GM23248 (cell line): ENCODE measurements at regions not wholly inside any gene's neighbourhood (a gene's known extent, or its start where the extent isn't known, plus 50 kb on each side); places are given as distances from the start of the nearest gene placed in this dataset.

Experiments
- DNase-seq: peaks from one replicate; pipeline ENCODE4 v3.0.0-alpha.2; 2015
- H2AFZ ChIP-seq: fragments of 200-600 bp; sonication (generic); 2 replicates; pipeline ENCODE4 v1.6.1; 2016; ENCODE audit warnings: antibody characterized with exemption
- H3F3A ChIP-seq: fragments of 200-600 bp; sonication (generic); 2 replicates; pipeline ENCODE4 v1.6.1; 2016; ENCODE audit warnings: mild to moderate bottlenecking, antibody characterized with exemption, mixed run types; ENCODE audit not compliant: insufficient read depth
- H3K27ac ChIP-seq: fragments of 200-600 bp; sonication (generic); 2 replicates; pipeline ENCODE4 v1.5.1; 2016; ENCODE audit warnings: mild to moderate bottlenecking
- H3K27me3 ChIP-seq: fragments of 200-600 bp; sonication (generic); replicated peaks from 2 replicates; pipeline ENCODE4 v1.6.1; 2016; ENCODE audit warnings: mild to moderate bottlenecking; ENCODE audit not compliant: insufficient read depth
- H3K36me3 ChIP-seq: fragments of 200-600 bp; sonication (generic); 2 replicates; pipeline ENCODE4 v1.6.1; 2016; ENCODE audit warnings: low read depth, mild to moderate bottlenecking
- H3K4me1 ChIP-seq: fragments of 200-600 bp; sonication (generic); 2 replicates; pipeline ENCODE4 v1.6.1; 2016; ENCODE audit warnings: mild to moderate bottlenecking; ENCODE audit not compliant: insufficient read depth
- H3K4me2 ChIP-seq: fragments of 200-600 bp; sonication (generic); one replicate; pipeline ENCODE4 v1.6.1; 2016; ENCODE audit warnings: mild to moderate bottlenecking; ENCODE audit not compliant: unreplicated experiment
- H3K4me3 ChIP-seq: fragments of 200-600 bp; sonication (generic); 2 replicates; pipeline ENCODE4 v1.5.1; 2016; ENCODE audit warnings: mild to moderate bottlenecking
- H3K79me2 ChIP-seq: fragments of 200-600 bp; sonication (generic); 2 replicates; pipeline ENCODE4 v1.6.1; 2016; ENCODE audit warnings: mild to moderate bottlenecking; ENCODE audit not compliant: insufficient read depth
- H3K9ac ChIP-seq: fragments of 200-600 bp; sonication (generic); 2 replicates; pipeline ENCODE4 v1.6.1; 2016; ENCODE audit warnings: mild to moderate bottlenecking
- H3K9me2 ChIP-seq: fragments of 200-600 bp; sonication (generic); 2 replicates; pipeline ENCODE4 v1.6.1; 2016; ENCODE audit warnings: mixed run types, mild to moderate bottlenecking, moderate library complexity; ENCODE audit not compliant: insufficient read depth
- H3K9me3 ChIP-seq: fragments of 200-600 bp; sonication (generic); one replicate; pipeline ENCODE4 v1.6.1; 2017; ENCODE audit warnings: low read depth
- H4K20me1 ChIP-seq: fragments of 200-600 bp; sonication (generic); 2 replicates; pipeline ENCODE4 v1.6.0; 2016; ENCODE audit not compliant: insufficient read depth
- EZH2 ChIP-seq: fragments of 200-600 bp; sonication (generic); IDR thresholded peaks from 2 replicates; pipeline ENCODE4 v1.6.1; 2018; ENCODE audit warnings: antibody characterized with exemption, mild to moderate bottlenecking; ENCODE audit not compliant: insufficient read depth, poor library complexity, severe bottlenecking
- EZH2phosphoT487 ChIP-seq: fragments of 200-600 bp; sonication (generic); IDR thresholded peaks from 2 replicates; pipeline ENCODE4 v1.6.1; 2018; ENCODE audit warnings: antibody characterized with exemption, moderate library complexity, mild to moderate bottlenecking, low read depth; ENCODE audit not compliant: insufficient read depth
- WGBS, 2 experiments: methylation state at CpG; one replicate each; pipeline ENCODE4 v1.1.6; 2015 to 2017; ENCODE audit warnings: low lambda C conversion rate in 2 of 2, low coverage in 1 of 2; ENCODE audit errors: missing lambda C conversion rate in 2 of 2; 5-methylcytosine and 5-hydroxymethylcytosine counted together
- in situ Hi-C: fragments of 300-500 bp; cut with MboI; formaldehyde crosslinking; loops from 2 replicates; pipeline ENCODE4 v1.15.0; 2020

- no peak overlapping the region for H2AFZ ChIP-seq
- H3K9me2 ChIP-seq = no peaks in the 10 kb centered on the region
- no peak overlapping the region for H3K9ac ChIP-seq
- H4K20me1 ChIP-seq = no peaks in the 10 kb centered on the region
- H3K27me3 ChIP-seq = no peaks in the 10 kb centered on the region
- H3K36me3 ChIP-seq = no peaks in the 10 kb centered on the region
- H3F3A ChIP-seq = no peaks in the 10 kb centered on the region
- in situ Hi-C loops = no loop called here
- H3K4me1 ChIP-seq = peaks cover 8% of the 10 kb centered on the region; the same call in 1 of the 2 replicates
- no peak overlapping the region for H3K4me3 ChIP-seq
- no peaks in the 10 kb centered on the region for H3K79me2 ChIP-seq
- DNase-seq = peak; percentile 85
- TF ChIP-seq EZH2 (no peak), EZH2phosphoT487 (no peak)
- H3K27ac ChIP-seq = no peak overlapping the region
- peak overlapping the region; percentile 14 for H3K4me2 ChIP-seq
- no peaks in the 10 kb centered on the region for H3K9me3 ChIP-seq
- WGBS, 2 experiments = 36 to 37% methylated on average over 3 of the region's 3 CpGs
Observed at GRCh38 chr5:147037515-147038205, 159.1 kb upstream of the PPP2R2B start.

DNA sequence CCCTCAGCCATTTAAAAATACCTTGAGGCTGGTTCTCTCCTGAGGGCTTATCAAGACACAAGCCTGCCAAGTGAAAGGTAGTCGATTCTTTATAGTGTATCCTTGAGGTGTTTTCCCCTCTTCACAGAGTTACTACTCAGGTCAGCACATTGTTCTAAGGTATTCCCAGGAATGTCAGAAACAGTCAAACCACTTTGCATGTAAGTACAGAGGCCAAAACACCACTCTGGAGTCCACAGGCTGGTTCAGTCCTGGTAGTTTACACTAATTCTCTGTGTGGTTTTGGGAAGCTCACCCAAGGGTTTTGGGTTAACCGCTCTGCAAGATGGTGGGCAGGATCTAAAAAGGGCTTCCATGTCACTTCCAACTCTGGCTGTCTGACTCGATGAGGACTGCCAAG lies 162.3 kb upstream of the PPP2R2B start:
- Histone ChIP-seq H4K20me1 (no peaks in the 10 kb centered on the region), H3K9me3 (no peaks in the 10 kb centered on the region), H2AFZ (no peak overlapping the region), H3K4me3 (no peak overlapping the region), H3K79me2 (no peaks in the 10 kb centered on the region), H3K27ac (no peak overlapping the region), H3F3A (no peaks in the 10 kb centered on the region), H3K36me3 (no peaks in the 10 kb centered on the region), H3K4me2 (no peak overlapping the region), H3K9ac (no peak overlapping the region), H3K9me2 (no peaks in the 10 kb centered on the region), H3K4me1 (peaks cover 8% of the 10 kb centered on the region; the same call in 1 of the 2 replicates), H3K27me3 (no peaks in the 10 kb centered on the region; the same call in 1 of the 2 replicates)
- DNase-seq = no peak
- in situ Hi-C loops = no loop called here
- 20 to 30% methylated on average over 3 of the region's 3 CpGs for WGBS, 2 experiments
- no peak for TF ChIP-seq EZH2
- TF ChIP-seq EZH2phosphoT487 = no peak

DNA sequence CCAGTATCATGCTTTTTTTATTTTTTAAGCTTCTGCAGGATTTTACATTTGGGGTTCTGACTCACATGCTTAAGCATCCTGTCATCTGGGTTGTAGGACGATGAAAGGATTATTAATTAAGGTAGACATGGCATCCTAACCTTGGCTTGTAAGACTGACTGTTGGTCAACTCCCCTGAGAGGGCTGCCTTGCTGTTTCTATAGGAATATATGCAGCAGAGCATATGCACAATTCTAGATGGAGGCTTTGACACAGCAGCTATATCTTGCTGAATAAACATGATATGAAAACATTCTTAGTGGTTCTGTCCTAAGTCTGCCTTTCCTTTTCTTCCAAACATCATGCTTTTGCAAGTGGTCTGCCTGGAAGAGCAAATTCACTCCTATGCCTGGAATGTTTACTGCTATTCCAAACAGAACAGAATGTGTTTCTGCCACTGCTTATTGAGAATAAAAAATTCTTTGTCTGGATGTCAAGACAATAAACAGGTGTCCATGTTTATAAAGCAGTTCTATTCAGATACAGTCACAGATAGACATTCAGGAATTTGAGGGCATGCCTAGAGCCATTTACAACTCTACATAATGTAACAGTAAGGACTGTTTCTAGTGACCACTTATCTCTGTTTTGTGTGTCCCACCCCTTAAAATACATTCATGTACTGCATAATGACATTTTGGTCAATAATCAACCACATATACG lies 166.2 kb upstream of the PPP2R2B start:
- Histone ChIP-seq H3K27ac (no peak overlapping the region), H3K9ac (no peak overlapping the region), H3K4me1 (no peaks in the 10 kb centered on the region), H3K36me3 (no peaks in the 10 kb centered on the region), H4K20me1 (no peaks in the 10 kb centered on the region), H3K4me2 (no peak overlapping the region), H3K4me3 (no peak overlapping the region), H3K27me3 (no peaks in the 10 kb centered on the region; the same call in 1 of the 2 replicates), H3K9me2 (no peaks in the 10 kb centered on the region), H2AFZ (no peak overlapping the region), H3F3A (no peaks in the 10 kb centered on the region), H3K9me3 (no peaks in the 10 kb centered on the region), H3K79me2 (no peaks in the 10 kb centered on the region)
- in situ Hi-C loops = no loop called here
- no peak for DNase-seq
- 17 to 23% methylated on average over 2 of the region's 2 CpGs for WGBS, 2 experiments
- no peak for TF ChIP-seq EZH2phosphoT487
- no peak for TF ChIP-seq EZH2

DNA sequence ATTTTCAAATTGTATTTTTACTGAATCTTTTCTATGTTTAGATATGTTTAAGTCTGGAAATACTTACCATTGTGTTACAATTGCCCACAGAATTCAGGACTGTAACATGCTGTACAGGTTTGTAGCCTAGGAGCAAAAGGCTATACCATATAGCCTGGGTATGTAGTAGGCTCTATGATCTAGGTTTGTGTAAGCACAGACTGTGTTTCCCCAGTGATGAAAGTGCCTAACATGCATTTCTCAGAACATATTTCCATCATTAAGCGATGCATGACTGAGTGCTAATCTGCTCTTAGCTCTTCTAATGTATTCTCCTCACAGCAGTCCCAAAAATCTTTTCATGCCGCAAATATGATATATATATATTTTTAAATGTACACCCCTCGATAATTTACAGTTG lies 166.7 kb upstream of the PPP2R2B start:
- Histone ChIP-seq H3K9ac (no peak overlapping the region), H3K79me2 (no peaks in the 10 kb centered on the region), H3K4me1 (no peaks in the 10 kb centered on the region), H3K27ac (no peak overlapping the region), H2AFZ (no peak overlapping the region), H3K36me3 (no peaks in the 10 kb centered on the region), H3K27me3 (no peaks in the 10 kb centered on the region; the same call in 1 of the 2 replicates), H3F3A (no peaks in the 10 kb centered on the region), H4K20me1 (no peaks in the 10 kb centered on the region), H3K9me2 (no peaks in the 10 kb centered on the region), H3K4me3 (no peak overlapping the region), H3K9me3 (no peaks in the 10 kb centered on the region), H3K4me2 (no peak overlapping the region)
- DNase-seq = no peak
- 51 to 56% methylated on average over 3 of the region's 3 CpGs for WGBS, 2 experiments
- TF ChIP-seq EZH2 (no peak), EZH2phosphoT487 (no peak)
- in situ Hi-C loops = no loop called here
